ENCODE measurements at regions not wholly inside any gene's neighbourhood (a gene's known extent, or its start where the extent isn't known, plus 50 kb on each side); places are given as distances from the start of the nearest gene placed in this dataset.

- TF ChIP-seq, protein P1, sequence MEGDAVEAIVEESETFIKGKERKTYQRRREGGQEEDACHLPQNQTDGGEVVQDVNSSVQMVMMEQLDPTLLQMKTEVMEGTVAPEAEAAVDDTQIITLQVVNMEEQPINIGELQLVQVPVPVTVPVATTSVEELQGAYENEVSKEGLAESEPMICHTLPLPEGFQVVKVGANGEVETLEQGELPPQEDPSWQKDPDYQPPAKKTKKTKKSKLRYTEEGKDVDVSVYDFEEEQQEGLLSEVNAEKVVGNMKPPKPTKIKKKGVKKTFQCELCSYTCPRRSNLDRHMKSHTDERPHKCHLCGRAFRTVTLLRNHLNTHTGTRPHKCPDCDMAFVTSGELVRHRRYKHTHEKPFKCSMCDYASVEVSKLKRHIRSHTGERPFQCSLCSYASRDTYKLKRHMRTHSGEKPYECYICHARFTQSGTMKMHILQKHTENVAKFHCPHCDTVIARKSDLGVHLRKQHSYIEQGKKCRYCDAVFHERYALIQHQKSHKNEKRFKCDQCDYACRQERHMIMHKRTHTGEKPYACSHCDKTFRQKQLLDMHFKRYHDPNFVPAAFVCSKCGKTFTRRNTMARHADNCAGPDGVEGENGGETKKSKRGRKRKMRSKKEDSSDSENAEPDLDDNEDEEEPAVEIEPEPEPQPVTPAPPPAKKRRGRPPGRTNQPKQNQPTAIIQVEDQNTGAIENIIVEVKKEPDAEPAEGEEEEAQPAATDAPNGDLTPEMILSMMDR (IDR thresholded peaks at IDR 0.05): peak; percentile 73
- TF ChIP-seq EZH2 (IDR thresholded peaks at IDR 0.05): no peak
Measured at GRCh38 chr1:219385787-219386427, 212.2 kb downstream of the LYPLAL1 start.

All from neural progenitor cell (in vitro differentiated cells).